ENCODE measurements at regions not wholly inside any gene's neighbourhood (a gene's known extent, or its start where the extent isn't known, plus 50 kb on each side); places are given as distances from the start of the nearest gene placed in this dataset.

DNA sequence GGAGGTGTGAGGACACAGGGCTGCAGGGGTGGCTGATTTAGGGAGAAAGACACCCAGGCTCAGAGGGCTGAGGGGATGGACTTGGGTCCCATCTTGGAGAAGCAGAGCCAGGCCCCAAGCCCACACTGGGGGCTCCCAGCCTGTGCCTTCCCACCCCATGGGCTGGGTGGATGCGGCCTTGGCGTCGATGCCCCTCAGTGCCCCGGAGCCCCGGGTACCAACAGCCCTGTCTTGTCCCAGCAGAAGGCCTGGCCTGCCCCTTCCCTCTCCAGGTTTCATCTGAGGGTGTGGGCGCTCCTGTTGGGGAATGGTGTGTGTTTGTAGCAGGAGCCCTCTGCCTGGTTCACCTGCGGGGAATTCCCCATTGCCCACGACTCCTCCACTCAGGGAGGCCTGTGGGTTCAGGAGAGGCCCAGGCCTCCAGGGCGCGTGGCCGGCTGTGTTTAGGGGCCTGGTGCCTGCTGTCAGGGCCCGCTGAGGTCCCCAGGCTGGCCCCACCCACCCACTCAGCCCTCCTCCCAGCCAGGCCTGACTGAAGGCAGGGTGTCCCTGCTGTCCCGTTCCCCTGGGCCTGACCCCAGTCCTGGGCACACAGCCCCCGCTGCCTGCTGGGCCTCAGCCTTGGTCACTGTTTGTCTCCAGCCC, 51.1 kb upstream of the BEGAIN start:
- DNase-seq = no peak

DNA sequence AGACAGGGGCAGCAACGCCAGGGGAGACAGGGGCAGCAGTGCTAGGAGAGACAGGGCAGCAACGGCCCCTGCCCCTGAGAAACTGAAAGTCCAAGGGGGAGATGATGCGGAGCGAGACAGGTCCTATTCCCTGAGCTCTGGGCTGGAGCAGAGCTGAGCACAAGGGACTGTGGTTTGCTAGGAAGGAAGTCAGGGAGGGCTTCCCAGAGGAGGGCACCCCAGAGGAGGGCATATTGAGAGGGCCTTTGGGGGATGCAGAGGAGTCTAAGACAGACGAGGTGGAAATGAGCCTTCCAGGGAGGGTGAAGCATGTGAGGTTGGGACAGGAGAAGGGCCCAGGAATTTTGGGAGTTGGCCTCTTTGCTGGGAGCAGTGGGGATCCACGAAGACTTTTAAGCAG, 52.1 kb upstream of the BEGAIN start:
- no peak for DNase-seq

DNA sequence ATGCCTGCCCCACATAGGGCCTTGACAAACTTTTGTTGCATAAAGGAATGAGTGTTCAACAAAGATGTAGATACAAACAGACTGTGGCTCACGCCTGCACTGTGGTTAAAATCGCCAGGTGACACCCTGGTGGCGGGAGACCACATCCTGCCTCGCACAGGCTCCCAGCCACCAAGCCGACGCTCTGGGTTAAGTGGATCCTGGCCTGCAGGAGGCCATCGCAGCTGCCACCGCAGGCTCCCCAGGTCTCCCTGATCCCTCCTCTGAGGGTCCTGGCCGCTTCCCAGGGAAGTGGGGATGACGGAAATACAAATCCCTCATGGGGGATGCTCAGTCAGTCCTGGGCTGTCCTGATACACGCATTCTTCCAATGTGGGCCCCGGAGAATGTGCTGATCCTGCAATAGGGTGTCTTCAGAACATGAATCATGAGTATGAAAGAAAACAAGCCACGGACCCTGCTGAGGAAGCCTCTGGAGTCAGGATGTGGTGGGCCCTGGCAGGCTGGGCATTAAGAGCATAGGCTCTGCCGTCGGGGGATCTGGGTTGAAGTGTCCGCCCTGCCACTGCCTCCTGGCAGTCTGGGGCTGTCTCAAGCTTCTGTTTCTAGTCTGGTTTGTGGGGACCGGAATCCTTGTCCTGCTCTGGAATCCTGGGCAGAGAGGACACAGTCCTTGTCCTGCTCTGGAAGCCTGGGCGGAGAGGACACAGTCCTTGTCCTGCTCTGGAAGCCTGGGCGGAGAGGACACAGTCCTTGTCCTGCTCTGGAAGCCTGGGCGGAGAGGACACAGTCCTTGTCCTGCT, 53.5 kb upstream of the BEGAIN start:
- DNase-seq = no peak

DNA sequence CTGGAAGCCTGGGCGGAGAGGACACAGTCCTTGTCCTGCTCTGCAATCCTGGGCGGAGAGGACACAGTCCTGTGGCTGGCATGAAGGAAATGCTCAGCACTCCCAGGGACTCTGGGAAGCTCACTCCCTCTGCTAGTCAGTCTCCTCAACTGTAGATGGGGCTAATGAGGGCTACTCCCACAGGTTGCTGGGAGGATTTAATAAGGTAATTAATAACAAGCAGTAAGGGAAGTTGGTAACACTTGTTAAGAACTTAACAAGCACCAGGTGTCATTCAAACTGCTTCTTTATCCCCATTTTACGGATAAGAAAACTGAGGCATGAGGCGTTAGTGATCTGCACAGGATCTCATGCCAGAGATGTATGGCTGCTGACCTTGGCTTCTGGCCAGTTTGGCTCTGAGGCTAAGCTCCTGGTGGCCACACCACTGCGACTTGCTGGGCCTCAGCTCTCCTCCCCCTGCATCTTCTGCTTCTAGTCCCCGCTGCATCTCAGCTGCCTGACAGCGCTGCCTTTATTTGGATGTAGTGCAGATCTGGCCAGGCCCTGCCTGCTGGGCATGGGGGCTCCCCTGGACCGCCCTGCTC, 54.1 kb upstream of the BEGAIN start:
- no peak for DNase-seq

DNA sequence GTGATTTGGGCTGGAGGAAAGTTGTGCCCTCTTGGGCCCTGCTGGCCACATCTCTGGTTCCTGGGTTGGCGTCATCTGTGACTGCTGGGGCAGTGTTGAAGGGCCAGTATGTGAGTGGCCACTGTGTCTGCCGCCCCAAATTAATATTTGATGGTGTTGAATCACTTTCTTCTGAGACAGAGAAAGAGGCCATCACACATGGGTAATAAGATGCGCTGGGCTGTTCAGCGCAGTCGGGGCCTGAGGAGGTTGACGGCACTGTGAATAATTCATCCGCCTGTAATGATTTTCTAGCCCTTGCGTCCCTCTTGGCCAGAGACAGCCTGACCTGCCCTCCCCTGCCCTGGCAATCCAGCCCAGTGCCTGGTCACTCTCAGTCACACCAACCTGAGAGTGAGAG, 56.2 kb upstream of the BEGAIN start:
- no peak for DNase-seq

DNA sequence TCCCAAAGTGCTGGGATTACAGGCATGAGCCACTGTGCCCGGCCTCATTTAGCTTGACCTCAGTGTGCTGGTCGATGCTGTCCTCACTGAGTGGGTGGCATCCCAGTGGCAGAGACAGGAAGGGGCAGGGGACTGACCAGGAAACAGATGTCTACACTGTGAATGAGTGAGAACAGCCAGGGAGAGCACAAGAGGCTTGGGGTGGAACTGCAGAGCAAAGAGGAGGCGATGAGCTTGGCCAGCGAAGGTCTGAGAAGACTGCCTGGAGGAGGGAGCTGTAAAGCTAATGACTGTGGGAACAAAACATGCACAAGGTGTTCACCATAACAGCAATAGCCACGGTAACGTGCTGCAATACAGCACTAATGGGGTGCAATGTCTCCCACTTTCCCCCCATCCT, 57.2 kb upstream of the BEGAIN start:
- DNase-seq = no peak

DNA sequence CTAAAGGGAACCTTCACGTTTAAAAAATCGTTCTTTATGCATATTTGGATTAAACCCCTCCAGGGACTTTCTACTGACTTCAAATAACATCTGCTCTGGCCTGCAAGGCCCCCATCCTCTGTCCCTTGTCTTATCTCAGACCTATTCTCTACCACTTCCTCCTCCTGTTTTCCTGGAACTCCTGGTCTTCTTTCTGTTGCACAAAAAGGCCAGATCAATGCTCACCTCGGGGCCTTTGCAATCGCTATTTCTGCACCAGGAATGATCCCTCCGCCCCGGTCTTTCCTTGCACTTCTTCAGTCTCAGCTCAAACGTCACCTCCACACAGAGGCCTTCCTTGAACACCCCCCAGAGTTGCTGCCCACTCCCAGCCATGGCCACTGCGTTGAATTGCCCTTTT, 57.6 kb upstream of the BEGAIN start:
- DNase-seq = no peak

DNA sequence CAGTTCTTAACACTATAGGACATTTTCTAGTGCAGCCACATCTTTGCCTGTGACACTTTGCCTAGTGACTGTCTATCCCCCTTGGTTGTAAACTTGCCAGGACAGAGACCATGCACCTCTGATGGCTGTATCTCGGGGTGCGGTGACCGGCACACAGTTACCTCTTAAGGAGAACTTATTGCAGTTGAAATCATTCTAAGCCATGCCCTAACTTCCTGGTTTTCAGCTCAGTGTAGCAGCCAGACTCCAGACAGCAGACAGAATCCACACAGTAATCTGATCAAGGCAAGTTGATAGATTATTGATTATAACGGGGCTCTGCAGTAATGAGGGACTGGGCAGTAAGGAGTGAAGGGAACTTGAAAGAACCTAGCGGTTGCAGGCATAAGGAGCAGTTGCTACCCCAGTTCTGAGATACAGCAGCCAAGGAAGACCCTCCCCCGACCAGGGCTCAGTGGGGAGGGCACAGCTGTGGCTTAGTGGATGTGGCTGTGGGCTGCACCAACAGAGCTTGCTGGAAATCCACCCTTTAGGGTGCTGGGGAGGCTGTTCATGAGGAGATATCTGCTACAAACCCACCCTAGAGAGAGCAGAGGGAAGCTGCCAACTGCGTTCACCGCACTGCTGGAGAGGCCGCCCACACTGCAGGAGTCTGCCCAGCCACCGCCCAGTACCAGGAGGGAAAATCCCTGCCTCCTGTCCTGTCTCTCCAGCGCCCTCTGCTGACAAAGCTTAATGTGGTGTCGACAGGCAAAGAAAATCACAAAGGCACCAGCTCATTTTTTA, 58.2 kb upstream of the BEGAIN start:
- peak; percentile 71 for DNase-seq

DNA sequence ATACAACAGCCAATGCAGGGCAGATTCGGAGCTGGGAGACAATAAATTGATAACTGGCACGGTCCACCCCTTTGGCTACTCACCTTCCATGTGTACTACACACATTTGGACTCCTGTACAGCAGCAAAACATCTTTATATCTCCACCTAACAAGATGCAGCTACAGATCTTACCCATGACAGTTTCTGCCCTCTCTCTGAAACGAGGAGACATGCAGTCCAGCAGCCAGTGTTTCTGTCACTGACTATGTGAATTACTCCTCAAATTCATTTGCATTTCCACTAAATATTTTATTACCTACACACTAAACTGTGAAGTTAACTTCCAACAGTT, 58.7 kb upstream of the BEGAIN start:
- DNase-seq = no peak

DNA sequence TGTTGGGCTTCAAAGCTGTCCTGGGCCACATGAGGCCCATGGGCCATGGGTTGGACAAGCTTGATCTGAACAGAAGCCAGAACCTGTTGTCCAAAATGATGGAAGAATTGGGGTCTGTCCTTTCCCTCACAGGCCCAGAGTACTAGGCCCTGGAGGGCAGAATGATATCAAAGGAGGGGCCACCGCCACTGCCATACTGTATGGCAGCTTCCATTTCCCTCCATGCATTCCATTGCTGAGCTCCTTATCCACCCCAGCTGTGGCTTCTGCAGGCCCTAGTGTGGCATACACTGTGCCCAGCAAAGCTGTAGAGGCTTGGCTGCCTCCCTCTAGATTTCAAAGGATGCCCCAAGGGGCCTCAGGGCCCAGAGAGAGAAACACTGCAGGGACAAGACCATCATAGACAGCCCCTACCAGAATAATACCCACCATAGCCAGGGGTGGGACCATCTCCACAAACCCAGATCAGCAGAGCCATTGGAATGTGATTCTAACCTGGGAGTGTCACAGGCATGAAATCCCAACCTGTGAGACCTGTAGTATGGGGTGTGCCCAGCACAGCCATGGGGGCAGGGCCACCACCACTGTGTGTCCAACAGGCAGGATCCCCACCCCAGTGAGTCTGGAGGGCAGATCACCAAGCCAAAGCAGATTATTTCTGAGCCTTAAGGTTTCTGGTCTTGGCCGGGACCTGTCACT, 61.4 kb upstream of the BEGAIN start:
- no peak for DNase-seq

DNA sequence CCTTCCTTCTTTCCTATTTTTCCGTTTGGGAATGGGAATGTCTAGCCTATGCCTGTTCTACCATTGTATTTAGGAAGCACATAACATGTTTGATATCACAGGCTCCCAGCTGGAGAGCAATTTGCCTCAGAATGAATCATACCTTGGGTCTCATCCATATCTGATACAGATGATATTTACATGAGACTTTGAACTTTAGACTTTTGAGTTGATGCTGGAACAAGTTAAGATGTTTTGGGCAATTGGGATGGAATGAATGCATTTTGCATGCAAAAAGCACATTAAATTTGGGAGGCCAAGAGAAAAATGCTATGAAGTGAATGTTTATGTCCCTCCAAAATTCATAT, 61.9 kb upstream of the BEGAIN start:
- DNase-seq = no peak

DNA sequence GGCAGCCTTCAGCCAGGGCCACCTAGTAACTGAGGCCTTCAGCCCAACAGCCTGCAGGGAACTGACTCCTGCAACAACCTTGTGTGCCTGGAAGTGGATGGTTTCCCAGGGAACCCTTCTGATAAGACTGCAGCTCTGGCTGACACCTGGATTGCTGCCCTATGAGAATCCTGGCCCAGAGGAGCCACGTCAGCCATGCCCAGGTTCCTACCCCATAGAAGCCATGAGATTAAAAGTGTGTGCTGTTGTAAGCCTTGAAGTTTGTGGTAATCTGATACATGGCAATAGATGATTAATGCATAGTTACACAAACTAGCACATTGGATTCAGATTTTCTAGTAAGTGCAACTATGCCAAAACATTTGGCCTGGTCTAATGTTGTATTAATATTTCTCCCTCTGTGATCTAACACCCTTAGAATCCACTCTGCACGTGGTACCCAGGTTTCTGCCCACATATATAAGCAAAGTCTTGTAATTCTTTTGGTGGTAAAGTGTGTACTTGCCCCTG, 64.8 kb upstream of the BEGAIN start:
- DNase-seq = no peak

DNA sequence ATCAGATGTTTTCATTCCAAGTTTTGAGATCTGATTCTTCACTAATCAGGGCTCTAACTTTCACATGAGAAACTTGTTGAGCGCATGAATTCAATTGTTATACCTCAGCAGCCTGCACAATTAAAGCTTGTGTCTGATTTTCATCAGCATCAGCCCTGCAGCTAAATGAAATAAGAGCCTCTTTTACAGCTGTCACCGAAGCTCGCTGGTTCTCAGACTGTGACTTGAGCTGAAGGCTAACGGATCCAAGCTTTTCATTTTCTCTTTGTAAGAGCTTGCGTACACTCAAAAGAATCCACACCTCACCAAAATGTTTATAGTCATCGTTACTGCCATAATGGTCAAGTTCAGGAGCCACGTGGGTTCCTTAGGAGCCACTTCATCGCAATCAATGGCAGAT, 65.5 kb upstream of the BEGAIN start:
- no peak for DNase-seq

DNA sequence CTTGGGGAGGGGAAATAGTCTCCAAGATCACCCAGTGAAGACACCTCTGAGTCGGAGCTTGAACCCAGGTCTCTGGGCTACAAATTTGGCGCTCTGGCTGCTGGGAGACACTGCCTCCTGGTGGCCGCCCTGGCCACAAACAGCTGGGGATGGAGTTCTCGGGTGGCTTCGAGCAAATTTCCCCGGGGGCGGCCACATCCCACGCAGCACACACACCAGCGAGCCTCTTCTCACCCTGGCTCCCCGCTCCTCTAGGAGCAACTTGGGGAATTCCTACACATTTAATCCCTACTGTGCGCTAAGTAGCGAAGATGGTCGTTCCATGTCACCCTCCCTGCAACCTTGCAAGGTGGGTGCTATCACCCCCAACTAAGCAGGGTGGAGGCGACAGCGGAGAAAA, 66.2 kb upstream of the BEGAIN start:
- no peak for DNase-seq

DNA sequence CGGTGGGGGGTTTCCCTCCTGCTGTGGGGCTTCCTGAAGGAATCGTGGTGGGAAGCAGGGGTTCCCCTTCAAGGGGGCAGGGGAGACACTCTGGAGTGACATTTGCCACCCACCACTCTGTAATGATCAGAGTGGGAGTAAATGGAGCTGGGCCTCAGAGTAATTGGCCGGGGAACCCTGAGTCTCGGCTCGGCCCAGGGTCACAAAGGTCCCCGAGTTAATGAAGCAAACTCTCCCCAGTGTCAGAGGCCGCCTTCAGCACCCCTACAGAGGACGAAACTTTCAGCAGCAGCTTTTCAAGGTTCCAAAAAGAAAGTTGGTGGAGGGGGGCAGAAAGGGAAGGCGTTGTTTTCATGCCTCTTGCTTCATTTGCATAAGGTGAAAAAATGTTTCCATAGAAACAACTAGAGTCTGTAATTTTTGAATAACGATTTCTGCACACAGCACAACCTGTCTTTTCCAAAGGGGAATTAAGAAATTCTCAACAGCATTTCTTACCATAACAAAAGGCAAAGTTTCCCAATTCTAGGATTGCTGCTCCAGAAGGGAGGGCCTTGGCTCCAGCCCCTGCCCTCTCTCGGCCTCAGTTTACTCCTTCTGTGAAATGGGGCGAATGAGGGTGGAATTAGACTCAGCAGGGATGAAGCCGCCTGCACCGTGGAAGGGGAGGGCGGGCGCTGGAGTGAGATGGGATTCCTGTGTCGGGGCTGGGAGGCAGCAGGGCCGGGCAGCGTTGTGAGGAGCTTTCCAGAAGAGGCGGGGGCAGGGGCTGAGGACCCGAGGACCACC, 67.0 kb upstream of the BEGAIN start:
- DNase-seq = no peak

DNA sequence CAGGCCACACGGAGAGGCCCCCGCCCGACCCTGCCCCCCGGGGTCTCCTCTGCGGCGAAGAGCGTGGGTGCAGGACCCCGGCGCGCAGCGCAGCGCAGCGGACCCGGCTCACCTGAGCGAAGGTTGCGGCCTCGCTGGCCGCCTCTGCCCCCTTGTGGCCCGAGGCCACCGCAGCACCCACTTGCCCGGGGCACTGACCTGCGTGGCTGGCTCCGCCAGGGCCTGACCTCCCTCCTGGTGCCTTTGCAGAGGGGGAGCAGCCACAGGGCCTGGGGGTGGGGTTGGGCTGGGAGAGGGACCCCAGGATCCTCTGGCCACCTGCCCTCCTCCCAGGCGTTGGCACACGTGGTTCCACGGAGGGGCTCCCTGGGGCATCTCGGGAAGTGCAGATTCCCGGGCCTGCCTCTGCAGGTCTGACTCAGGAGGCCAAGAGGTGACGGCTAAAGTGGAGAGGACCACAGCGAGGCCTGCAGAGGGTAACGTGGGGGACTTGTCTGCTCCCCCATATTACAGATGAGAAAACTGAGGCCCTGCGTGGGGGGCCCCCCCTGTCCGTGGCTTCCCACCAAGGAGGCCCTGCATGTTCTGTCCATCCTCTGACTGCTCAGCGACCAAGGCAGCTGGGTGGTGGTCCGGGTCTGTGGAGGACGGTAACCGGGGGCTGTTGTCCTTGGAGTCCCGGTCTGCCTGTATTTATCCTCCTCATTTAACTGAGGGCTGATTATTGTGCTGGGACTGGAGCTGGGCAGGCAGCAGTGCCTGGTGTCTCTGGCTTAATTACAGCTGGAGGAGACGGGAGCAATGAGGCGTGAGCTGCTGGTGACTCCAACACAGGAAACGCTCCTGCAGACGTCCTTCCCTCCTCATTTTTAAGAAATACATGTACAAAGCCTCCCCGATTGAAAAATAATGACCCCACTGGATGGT, 67.9 kb upstream of the BEGAIN start:
- no peak for DNase-seq

DNA sequence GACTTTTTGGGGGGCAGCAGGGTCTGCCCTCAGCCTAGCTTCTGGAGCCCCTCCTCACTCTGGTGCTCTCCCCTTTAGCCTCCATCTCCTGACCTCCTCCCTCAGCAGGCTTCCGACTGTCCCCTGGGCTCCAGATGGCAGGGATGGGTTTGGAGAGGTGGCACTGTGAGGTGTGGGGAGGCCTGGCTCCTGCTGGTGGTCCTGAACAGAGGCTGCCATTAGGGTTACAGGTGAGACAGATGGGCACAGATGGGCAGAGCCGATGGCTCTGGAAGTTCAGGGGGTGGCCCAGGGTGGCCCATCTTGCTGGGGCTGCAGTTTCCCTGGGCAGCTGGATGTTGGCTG, 68.5 kb upstream of the BEGAIN start:
- no peak for DNase-seq

DNA sequence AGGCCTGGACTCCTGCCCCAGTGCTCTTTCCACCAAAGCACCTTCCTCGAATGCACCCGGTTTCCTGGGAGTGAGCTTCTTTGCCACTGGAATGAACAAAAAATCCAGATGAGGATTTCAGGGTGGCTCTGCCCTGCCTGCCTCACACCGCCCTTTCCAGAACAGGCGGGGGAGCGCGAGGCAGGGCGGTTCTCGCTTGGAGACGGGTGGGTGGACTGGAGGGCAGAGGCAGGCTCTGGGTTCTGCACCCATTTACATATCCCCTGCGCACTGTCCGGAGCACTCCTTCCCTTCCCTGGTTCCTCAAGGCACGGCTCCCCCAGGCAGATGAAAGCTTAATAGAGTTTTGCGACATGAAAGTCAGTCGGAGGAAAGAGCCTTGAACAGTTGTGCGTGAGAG, 69.7 kb upstream of the DLK1 start:
- DNase-seq = no peak

DNA sequence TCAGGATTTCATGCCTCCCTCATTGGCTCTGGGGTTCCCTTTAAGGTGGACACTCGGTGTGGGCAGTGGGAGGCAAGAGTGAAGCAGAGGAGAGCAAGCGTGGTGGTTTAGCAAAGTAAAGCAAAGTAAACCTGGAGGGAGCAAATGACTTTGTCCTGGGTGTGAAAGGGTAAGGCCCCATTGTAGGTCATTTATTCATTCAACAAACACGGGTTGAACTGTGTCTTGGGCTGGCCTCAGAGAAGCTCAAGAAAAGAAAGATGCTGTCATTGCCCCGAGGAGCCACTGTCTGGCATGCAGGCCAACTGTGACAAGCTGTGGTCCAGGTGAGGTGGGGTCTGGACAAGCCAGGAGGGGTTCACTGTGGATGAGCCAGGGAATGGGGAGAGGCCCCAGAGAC, 68.9 kb upstream of the DLK1 start:
- DNase-seq = no peak

DNA sequence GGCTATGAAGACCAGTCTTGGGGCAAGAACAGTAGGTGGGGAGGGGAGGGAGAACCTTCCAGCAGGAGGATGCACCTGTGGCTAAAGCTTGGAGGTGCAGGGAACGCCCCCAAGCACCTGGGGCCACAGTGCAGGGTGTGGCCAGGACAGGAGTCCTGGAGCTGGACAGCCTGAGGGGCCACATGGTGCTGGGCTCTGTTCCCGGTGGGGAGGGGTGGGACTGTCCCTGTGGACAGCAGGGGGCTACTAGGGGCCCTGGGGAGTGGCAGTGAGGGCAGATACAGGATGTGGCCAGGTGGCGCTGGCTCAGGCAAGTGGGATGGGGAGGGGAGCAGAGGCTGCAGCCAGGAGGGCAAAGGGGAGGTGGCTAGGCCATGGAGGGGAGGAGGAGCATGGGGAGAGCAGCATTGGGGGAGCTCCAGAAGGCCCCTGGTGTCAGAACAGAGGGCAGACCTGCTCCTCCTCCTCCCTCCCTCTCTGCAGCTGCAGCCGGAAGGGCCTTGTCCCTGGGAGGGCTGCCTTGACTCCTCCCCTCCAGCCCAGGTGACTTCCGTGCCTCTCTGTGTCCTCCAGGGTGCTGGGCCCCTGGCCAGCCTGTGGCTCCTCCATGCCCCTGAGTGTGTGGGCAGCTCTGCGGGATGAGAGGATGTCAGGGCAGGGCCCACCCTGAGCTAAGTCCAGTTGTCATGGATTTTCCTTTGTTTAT, 68.4 kb upstream of the DLK1 start:
- DNase-seq = no peak
